GM18505 (cell line): ENCODE measurements at regions not wholly inside any gene's neighbourhood (a gene's known extent, or its start where the extent isn't known, plus 50 kb on each side); places are given as distances from the start of the nearest gene placed in this dataset.
A peak's percentile ranks its signal among the peaks of the same experiment; 100 is the strongest.

ENCODE experiments used
- ATAC-seq: cut with Tn5 transposase; IDR thresholded peaks from one replicate; pipeline ENCODE4 v1.9.1; 2021; ENCODE audit not compliant: unreplicated experiment
- POLR2A ChIP-seq: IDR thresholded peaks from 4 replicates; pipeline ENCODE4 v1.6.1; 2011; ENCODE audit warnings: borderline replicate concordance; ENCODE audit not compliant: insufficient read depth, insufficient read length; ENCODE audit errors: extremely low read depth

DNA sequence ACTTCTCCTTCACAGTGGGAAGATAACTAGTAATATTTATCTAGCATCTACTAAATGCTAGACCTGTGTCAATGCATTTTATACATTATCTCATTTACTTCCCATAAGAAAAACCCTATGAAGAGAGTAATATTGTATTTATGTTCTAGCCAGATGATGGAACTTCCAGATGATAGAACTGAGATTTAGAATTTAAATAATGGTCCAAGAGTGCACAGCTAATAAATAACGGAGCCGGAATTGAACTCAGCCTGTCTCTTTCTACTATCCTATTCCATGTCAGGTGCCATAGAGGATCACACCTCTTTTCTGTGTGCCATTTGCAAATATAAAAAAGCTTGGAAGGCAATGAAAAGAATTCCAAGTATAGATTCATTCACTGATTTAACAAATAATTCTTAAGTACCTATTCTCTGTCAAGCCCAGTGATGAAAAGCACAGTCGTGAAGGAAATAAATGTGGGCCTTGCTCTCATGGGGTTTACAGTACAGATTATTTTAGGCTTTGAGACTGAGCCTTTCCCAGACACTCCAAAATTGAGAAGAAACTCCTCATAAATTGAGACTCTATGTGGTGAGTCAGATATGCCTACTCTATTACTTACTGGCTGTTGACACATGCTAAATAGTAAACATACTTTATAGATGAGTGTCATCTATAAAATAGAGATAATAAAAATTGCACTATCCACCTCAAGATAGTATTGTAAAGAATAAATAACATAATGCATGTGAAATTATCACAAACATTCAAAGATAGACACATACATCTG is 378.0 kb upstream of the PRMT6 start:
- TF ChIP-seq POLR2A: no peak
- no peak for ATAC-seq

DNA sequence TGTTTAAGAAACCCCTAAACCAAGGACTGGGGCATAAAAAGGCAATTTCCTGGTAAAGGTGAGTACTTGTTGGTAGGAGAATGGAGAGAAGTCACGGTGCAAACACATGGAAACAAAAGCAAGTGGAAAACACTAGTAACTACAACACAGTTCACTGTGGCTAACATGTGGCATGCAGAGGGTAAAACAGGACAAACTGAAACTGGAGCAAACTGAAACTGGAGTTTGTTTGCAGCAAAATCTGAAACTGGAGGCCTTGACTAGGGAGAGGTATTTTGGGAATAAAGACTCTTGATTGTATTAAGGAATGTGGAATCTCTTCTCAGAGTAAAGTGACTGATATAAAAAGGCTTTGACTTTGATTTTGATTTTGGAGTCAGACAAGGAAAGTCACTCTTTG is 376.3 kb upstream of the PRMT6 start:
- TF ChIP-seq POLR2A: no peak
- no peak for ATAC-seq

- no peak for TF ChIP-seq POLR2A
- ATAC-seq: no peak
Observed at GRCh38 chr1:106680776-106681344, 375.6 kb upstream of the PRMT6 start.

GRCh38 chr1:106681939-106682522 is 374.4 kb upstream of the PRMT6 start:
- ATAC-seq: no peak
- TF ChIP-seq POLR2A: no peak

GRCh38 chr1:106688446-106688845 is 368.0 kb upstream of the PRMT6 start:
- TF ChIP-seq POLR2A: no peak
- no peak for ATAC-seq

DNA sequence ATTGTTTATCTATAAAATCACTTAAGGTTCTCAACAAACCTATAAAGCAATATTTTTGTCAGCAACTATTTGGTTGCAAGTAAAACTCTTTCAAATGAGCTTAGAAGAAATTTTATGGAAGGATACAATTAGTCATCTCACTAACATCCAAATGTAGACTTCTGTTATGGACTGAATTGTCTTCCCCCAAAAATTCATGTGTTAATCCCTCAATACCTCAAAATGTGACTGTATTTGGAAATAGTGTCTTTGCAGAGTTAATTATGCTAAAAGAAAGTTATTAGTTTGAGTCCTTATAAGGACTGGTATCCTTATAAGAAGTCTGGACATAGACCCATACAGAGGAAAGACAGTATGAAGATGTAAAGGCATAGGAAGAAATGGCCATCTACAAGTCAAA is 357.8 kb upstream of the PRMT6 start:
- TF ChIP-seq POLR2A: no peak
- ATAC-seq: no peak

GRCh38 chr1:106699433-106699832 is 357.0 kb upstream of the PRMT6 start:
- TF ChIP-seq POLR2A: no peak
- no peak for ATAC-seq

DNA sequence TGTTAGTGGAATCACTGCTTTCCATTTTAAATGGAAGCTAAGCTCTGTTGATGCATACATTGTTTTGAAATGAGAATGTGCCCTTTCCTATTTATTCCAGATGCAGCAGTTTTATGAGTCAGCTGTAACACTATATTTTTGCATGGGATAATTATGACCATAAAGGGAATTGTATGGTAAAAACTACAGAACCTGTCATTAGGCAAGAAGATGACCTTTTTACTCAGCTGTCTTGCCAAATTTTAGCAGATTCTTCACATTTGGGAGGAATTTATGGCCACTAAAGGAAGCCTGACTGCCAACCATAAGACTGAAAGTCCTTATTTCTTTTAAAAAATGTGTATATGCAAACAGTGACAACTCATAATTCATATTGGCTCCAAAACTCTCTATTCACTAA is 356.3 kb upstream of the PRMT6 start:
- no peak for TF ChIP-seq POLR2A

GRCh38 chr1:106705971-106706370 is 350.5 kb upstream of the PRMT6 start:
- ATAC-seq: no peak
- TF ChIP-seq POLR2A: no peak

More for the DNA sequence above, 356.3 kb upstream of the PRMT6 start:
- ATAC-seq: no peak

DNA sequence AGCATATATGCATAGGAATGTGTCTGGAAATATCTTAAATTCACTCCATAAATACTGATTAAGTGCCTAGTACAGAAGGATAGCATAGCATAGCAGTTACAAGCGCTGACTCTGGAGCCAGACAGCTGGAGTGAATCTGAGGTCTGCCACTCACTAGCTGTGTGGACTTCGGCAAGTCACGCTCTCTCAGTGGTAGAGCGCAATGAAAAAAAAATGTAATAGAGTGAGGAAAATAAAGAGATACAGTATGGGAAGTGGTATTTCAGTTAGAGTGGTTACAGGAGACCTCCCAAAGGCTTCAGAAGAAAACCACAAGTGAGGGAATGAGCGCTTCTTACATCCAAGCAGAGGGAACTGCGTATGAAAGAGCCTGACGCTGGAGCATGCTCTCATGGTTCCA is 338.9 kb upstream of the PRMT6 start:
- no peak for ATAC-seq
- TF ChIP-seq POLR2A: no peak

DNA sequence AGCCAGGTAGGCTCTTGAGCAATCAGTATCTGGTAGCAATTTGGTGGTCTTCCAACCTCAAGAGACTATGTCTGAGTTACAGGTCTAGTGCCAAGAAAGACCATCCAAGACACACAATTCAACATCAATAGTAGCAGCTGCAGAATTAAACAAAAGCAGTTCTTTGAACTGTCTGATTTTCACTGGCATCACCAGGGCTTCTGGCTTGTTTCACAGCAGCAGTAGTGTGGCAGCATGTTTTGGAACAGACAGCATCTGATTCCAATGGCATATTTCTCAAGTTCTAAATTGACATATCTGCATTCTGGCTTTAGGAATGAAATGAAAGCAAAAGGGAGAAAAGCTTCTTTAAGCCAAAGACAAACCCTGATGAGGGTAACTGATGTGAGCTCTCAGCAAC is 334.7 kb upstream of the PRMT6 start:
- ATAC-seq: no peak
- TF ChIP-seq POLR2A: no peak

DNA sequence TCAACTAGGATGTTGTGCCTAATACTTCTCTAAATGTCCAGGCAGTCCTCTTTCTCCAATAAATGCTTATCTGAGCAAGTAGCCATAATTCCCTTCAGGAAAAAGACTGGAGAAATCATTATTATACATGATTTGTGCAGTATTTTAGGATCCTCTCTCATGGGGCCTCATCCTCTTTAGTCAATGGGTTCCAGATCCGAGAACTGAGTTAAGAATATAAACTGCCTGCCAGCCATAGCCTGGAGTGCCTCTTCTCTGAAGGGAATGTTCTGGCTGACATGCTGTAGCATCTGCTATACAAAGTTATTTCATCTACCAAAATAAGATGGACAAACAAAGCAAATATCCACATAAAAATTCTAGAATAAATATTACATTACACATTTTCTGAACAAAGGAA is 334.0 kb upstream of the PRMT6 start:
- TF ChIP-seq POLR2A: no peak
- ATAC-seq: no peak

- no peak for TF ChIP-seq POLR2A
- ATAC-seq: peak; percentile 95
Observed at GRCh38 chr1:106727171-106727570, 329.3 kb upstream of the PRMT6 start.

DNA sequence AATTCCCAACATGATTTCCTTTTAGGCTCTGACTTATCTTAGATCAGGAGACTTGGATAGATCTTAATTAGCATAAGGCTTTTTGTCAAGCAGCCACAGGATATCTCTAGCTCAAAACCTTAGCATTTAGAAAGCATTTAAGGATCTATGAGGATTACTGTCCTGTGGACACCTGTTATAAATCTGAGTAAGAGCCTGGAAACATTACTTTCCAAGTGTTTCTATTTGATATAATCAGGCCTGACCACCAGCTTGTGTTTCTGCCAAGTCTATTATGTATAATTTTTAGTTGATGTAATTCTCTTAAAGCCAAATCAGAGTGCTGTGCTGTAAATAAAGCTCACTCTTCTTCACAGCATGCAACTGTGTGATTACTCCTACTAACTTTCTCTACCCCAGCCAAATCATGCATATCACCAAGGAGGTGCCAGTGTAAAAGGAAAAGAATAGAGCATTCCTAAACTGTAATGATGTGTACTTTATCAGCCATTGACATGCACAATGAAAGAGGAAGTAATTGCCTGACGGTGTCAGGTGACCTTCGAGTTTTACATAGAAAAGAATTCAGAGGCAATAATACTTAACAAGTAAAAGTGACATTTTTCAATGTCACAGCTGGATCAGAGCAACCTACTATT is 309.9 kb upstream of the PRMT6 start:
- ATAC-seq: no peak

More for the DNA sequence above, 309.9 kb upstream of the PRMT6 start:
- no peak for TF ChIP-seq POLR2A
